GM10266 (cell line): ENCODE measurements at regions not wholly inside any gene's neighbourhood (a gene's known extent, or its start where the extent isn't known, plus 50 kb on each side); places are given as distances from the start of the nearest gene placed in this dataset.

Experiments
- DNase-seq: peaks from one replicate; pipeline ENCODE4 v3.0.0; 2012; ENCODE audit errors: extremely low spot score
- TF ChIP-seq, protein P1 (sequence below): IDR thresholded peaks from 2 replicates; pipeline ENCODE4 v1.5.1; 2012; ENCODE audit warnings: mild to moderate bottlenecking, low read depth; ENCODE audit not compliant: control insufficient read depth, insufficient read depth; ENCODE audit errors: missing control alignments

DNA sequence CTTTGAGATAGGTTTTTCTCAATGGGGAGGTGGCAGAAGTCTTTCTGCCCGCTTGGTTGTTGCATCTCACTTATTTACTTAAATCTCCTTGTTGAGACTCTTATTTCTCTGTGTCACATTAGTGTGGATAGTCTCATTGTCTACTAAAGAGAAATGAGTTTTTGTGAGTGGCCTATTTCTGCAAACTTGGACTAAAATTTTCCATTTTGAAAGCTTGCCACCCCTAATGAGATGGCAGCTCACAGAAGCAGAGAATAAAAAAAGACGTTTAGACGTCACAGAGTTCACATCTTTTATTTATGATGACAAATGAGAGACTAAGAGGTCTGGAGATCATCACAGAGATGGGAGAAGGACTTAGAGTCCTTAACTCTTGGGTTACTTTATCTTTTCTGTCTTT lies 262.7 kb upstream of the PHYHIPL start:
- TF ChIP-seq, protein P1, sequence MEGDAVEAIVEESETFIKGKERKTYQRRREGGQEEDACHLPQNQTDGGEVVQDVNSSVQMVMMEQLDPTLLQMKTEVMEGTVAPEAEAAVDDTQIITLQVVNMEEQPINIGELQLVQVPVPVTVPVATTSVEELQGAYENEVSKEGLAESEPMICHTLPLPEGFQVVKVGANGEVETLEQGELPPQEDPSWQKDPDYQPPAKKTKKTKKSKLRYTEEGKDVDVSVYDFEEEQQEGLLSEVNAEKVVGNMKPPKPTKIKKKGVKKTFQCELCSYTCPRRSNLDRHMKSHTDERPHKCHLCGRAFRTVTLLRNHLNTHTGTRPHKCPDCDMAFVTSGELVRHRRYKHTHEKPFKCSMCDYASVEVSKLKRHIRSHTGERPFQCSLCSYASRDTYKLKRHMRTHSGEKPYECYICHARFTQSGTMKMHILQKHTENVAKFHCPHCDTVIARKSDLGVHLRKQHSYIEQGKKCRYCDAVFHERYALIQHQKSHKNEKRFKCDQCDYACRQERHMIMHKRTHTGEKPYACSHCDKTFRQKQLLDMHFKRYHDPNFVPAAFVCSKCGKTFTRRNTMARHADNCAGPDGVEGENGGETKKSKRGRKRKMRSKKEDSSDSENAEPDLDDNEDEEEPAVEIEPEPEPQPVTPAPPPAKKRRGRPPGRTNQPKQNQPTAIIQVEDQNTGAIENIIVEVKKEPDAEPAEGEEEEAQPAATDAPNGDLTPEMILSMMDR, result no peak
- DNase-seq, result no peak

DNA sequence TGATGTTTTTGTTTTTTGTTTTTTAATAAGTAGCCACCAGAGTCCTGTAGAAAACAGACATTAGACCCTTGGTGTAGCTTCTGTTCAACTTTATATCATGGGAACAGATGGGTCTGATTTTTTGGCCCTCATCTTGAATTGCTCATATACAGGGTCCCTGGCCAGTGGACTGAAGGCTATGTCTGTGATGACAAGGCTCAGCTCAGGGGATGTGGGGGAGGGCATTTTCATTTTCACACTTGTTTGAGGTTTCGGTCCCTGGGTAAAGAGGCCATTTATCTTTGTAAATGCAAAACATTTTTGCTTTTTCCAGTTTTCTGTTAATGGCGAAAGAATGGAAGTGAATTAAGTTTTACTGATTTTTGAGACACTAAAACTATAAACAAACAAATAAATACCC lies 257.6 kb upstream of the PHYHIPL start:
- TF ChIP-seq, protein P1, result no peak

DNA sequence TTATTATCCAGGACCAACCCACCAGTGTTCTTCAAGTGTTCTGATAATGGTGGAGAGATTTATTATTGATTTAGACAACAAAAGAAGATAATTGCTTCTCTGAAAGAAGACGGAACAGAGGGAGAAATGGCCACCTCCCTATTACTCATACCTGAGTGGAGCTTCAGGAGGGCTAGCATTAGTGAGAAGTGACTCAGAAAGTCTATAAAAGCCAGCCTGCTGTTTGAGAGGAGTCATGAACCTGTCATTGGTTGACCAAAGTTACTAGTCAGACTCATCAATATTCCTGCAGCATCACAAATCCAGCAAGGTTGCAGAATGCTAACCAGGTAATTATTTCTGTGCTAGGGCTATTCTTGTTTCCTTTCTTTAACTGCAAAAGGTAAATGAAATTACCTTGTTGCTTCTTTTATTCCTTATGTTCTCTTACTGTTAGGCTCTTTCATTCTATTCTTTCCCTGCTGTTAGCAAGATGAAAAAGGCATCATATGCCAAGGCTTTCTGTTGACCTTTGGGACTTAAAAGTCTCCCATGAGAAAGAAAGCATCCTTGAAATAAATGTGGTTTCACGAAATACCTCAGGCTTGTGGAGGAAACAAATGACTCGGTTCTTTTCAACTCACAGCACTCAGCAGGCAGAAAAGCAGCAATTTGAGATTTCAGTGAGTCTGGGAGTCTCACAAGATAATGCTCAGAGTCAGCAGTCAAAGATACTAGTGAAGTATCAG lies 256.4 kb upstream of the PHYHIPL start:
- TF ChIP-seq, protein P1, result no peak
- no peak for DNase-seq

More for the DNA sequence above, 257.6 kb upstream of the PHYHIPL start:
- DNase-seq, result no peak

DNA sequence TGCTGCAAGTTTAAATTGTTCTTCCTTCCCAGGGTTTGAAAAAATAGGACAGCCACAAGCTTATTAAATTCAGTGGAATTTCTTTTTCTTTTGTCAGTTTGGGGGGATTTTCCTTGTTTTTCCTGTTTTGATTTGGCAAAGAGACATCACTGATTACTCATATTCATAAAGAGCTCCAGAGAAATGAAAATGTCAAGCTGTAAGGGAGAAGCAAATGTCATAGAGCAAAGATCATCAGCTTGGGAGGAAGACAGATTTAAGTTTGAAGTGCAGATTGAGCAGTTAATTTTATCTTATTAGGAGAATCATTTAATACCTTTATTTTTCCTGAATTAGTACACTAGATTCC lies 255.8 kb upstream of the PHYHIPL start:
- TF ChIP-seq, protein P1, result no peak
- DNase-seq, result no peak

DNA sequence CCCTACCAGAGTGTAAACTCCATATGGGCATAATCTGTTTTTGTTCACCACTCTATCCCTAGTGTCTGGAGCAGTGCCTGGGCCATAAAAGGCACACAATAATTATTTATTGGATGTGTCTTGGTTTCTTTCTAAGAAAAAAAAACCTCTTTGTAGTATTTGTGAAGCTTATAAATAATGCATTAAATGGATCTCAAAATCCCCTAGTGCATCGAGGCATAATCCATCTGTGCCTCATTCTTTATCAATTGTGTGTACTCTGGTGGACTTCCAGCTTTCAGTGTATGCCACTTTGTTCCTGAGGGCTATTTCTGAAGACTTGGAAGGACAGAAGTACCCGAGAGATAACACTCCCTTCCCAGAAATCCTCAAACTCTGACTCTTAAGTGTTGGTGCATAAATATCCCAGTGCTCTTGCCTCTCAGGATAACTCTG lies 255.0 kb upstream of the PHYHIPL start:
- TF ChIP-seq, protein P1, result no peak
- DNase-seq, result no peak

DNA sequence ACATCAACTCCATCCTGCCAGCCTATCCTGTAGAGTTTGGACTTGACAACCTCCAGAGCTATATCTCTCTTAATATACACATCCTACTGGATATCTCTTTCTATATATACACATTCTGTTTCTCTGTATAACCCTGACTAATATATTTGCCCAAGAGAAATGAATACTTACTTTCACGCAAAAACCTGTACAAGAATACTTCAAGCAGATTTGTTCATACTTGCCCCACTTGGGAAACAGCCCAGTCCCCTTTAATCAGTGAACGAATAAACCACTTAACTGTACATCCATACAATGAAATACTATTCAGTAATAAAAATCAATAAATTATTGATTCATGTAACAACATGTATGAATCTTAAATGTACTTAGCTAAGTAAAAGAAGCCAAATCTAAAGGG lies 251.1 kb upstream of the PHYHIPL start:
- no peak for DNase-seq
- TF ChIP-seq, protein P1, result no peak

DNA sequence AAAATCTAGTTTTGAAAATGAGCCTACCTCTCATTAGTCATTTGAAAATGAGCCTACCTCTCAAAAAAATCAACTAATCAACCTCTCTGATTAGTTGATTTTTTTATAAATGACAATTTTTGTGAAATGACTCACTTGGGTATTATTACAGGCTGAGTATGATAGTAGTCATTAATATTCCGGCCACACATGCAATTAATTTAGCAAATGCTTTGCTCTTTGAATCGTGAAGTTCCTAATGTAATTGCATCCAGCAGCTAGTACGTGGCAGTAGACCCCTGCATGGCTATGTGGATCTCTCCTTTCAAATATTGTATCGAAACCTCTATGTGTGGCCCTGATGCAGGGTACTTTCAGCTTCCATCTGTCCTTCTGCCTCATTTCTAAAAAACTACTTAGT lies 245.9 kb upstream of the PHYHIPL start:
- no peak for DNase-seq
- TF ChIP-seq, protein P1, result no peak
